GM18499 (cell line): ENCODE measurements at regions not wholly inside any gene's neighbourhood (a gene's known extent, or its start where the extent isn't known, plus 50 kb on each side); places are given as distances from the start of the nearest gene placed in this dataset.
"Not testable (repeated sequence)": the region's sequence is repeated elsewhere in the genome, so short reads cannot be mapped to it uniquely, and the experiment has no call there.

Experiments
- ATAC-seq: cut with Tn5 transposase; IDR thresholded peaks from one replicate; pipeline ENCODE4 v1.9.1; 2021; ENCODE audit warnings: moderate number of reproducible peaks; ENCODE audit not compliant: insufficient read depth, unreplicated experiment

GRCh38 chr10:36465604-36466379, 659.6 kb upstream of the ANKRD30A start:
- ATAC-seq = no peak

GRCh38 chr10:36464291-36464690, 661.1 kb upstream of the ANKRD30A start:
- no peak for ATAC-seq

GRCh38 chr10:36463390-36463789, 662.0 kb upstream of the ANKRD30A start:
- no peak for ATAC-seq

GRCh38 chr10:36462194-36462593, 663.2 kb upstream of the ANKRD30A start:
- no peak for ATAC-seq

GRCh38 chr10:36458437-36458836, 667.0 kb upstream of the ANKRD30A start:
- not testable (repeated sequence) for ATAC-seq

- no peak for ATAC-seq
Measured at GRCh38 chr10:36457751-36458150, 667.6 kb upstream of the ANKRD30A start.

- ATAC-seq = no peak
Measured at GRCh38 chr10:36455526-36456133, 669.8 kb upstream of the ANKRD30A start.

GRCh38 chr10:36452851-36453250, 672.5 kb upstream of the ANKRD30A start:
- no peak for ATAC-seq

- ATAC-seq = no peak
Measured at GRCh38 chr10:36451391-36451970, 673.9 kb upstream of the ANKRD30A start.

- ATAC-seq = no peak
Measured at GRCh38 chr10:36450380-36450779, 675.0 kb upstream of the ANKRD30A start.

GRCh38 chr10:36448760-36449691, 676.4 kb upstream of the ANKRD30A start:
- no peak for ATAC-seq

GRCh38 chr10:36446881-36447280, 678.5 kb upstream of the ANKRD30A start:
- ATAC-seq = no peak

GRCh38 chr10:36443233-36443632, 682.2 kb upstream of the ANKRD30A start:
- no peak for ATAC-seq

GRCh38 chr10:36441557-36441956, 683.8 kb upstream of the ANKRD30A start:
- ATAC-seq = no peak

GRCh38 chr10:36440539-36440938, 684.9 kb upstream of the ANKRD30A start:
- ATAC-seq = no peak

- ATAC-seq = no peak
Measured at GRCh38 chr10:36437367-36437766, 688.0 kb upstream of the ANKRD30A start.

GRCh38 chr10:36428507-36428906, 696.9 kb upstream of the ANKRD30A start:
- no peak for ATAC-seq

GRCh38 chr10:36425131-36425797, 700.1 kb upstream of the ANKRD30A start:
- ATAC-seq = no peak

- ATAC-seq = no peak
Measured at GRCh38 chr10:36424502-36424901, 700.9 kb upstream of the ANKRD30A start.

GRCh38 chr10:36423821-36424248, 701.6 kb upstream of the ANKRD30A start:
- no peak for ATAC-seq
